LHCN-M2 (cell line): ENCODE measurements at regions not wholly inside any gene's neighbourhood (a gene's known extent, or its start where the extent isn't known, plus 50 kb on each side); places are given as distances from the start of the nearest gene placed in this dataset.

ENCODE experiments used
- DNase-seq: peaks from one replicate; pipeline ENCODE4 v3.0.0-alpha.2; 2012; ENCODE audit warnings: low read depth

DNA sequence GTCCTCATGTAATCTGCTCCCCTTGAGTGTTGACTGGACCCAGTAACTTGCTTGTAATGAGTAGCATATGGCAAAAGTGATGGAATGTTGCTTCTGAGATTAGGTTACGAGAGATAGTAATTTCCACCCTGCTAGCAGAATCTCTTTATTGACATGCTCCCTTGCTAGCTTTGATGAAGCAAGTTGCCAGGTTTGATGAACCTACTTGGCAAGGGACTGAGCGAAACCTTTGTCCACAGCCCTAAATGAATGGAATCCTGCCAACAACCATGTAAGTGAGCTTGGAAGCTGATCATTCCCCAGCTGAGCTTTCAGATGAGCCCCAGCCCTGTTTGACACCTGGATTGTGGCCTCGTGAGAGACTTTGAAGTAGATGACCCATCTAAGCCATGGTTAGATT lies 120.8 kb upstream of the PLXNC1 start:
- no peak for DNase-seq

DNA sequence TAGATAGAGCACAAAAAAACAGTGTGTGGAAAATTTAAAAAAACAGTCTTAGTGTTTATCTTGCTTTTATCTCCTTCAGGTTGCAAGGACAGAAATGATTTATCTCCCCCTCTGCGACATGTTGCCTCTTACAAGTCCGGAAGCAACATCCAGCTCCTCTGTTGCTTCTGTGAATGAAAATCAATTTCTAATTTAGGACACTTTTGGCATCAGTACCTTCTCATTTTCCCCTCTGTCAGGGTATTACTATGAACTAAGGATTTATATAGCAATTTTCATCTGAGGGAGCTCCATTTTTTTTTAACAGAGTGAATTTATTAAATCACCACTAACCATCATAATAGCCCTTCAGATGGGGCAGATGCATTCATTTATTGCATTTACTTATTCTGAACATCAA lies 116.6 kb upstream of the PLXNC1 start:
- no peak for DNase-seq

DNA sequence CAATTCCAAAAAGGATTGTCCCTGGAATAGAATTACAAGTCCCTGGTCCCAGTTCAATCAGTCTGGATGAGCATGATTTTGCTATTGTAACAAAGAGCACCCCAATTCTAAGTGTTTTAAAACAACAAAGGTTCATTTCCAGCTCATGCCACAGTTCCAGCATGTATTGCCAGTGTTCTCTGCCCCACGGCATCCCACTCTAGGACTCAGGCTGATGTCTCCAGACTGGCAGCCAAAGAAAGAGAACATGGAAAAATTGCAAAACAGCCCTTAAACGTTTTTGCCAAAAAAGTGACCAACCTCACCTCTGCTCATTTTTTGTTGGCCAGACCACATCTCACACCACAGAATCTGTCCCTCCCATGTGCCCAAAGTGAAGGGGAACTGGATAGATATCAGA lies 116.0 kb upstream of the PLXNC1 start:
- DNase-seq, result no peak

DNA sequence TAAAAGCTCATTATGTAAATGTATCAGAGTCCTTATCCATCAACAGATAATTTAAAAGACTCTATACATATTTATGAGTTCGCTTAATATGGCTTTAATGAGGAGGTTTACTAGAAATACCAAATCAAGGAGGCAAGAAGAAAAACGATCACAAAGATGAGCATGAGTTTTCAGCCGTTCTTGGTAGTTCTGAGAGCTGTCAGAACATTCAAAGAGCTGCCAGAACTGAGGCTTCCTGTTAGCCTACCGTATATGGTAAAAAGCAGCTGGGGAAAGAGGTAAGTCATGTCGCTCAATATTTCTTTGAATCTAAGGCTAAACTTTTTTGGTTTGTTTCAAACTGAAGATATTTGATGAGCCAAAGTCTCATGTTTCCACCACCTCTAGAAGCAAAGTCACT lies 115.3 kb upstream of the PLXNC1 start:
- no peak for DNase-seq

DNA sequence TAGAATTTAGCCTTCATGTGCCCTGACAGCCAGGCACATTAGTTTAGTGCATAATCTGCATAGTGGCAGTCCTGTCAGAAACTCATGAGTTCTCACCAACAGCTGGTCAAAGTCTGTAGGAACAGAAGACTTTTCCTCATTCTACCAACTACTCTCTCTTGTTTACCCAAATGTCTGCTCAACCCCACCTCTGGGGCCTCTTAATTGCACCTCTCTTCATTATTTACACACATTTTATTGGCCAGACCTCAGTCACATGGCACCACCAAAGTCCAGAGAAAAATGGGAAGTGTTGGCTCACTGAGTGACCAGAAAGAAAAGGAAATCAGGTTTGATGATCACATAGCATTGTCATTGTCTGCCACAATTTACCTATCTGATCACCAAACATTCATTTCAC lies 114.6 kb upstream of the PLXNC1 start:
- DNase-seq, result no peak

DNA sequence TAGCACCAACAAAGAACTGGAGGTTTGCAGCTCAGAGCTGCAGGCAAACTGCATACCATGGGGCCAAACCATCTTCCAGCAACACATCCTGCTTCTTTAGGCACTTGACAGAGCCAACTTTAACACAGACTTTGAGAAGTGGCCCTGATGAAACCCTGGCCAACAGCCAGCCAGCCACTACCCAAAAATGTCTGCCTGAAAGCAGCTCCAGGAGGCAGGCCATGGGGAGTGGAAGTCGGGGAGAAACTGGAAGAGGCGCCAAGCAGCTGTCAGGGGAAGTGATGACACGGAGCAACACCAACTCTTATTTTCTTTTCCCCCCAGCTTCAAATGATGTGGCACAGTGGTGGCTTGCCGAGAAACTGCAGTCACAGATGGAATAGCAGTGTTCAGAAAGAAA lies 110.9 kb upstream of the PLXNC1 start:
- DNase-seq, result no peak

DNA sequence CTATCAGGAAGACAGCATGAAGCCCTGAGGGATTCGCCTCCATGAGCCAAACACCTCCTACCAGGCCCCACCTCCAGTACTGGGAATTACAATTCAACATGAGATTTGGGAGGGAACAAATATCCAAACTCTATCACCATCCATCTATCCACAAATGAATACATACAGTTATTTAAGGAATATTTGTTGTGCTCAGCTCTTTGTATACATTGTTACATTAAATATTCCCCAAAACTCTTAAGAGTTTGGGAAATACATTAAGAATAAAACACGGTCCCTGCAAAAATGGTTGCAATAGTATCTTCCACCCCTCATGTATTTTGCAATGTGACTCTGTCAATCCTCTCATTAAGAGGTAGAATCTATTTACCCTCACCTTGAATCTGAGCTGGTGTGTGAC lies 109.8 kb upstream of the PLXNC1 start:
- no peak for DNase-seq

DNA sequence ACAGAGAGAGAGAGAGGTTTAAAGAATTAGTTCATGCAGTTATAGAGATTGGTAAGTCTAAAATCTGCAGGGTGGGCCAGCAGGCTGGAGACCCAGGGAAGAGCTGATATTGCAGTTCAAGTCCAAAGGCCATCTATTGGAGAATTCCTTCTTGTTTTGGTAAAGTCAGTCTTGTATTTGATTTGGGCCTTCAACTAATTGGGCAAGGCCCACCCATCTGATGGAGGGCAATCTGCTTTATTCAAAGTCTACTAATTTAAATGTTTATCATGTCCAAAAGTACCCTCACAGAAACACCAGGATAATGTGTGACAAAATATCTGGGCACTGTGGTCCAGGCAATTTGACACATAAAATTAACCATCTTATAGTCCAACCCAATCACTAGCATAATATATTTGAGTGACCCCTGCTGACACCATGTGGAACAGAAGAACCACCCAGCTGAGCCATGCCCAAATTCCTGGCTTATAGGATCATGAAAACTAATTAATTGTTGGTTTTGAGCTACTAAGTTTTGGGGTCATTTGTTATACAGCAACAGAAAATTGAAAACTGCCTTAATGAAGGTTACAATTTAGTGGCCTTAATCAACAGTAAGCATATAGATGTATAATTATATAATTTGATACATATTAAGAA lies 109.1 kb upstream of the PLXNC1 start:
- DNase-seq, result no peak

DNA sequence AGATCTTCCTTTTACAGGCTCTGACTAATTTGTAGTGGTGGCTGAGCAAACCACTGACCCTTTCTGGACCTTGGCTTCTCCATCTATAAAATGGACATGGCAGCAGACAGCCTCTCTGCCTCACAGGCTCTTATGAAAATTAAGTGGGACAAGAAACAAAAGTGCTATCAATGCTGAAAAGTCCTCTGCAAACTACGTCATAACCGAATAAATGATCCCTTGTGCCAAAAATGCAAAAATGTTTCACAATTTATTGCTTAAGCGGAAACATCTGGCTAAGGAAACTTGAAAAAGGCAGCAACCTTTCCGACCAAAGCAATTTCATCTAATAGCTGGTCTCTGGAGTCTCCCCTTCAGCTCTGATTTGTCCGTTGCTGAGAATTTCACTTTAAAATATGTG lies 108.5 kb upstream of the PLXNC1 start:
- no peak for DNase-seq

DNA sequence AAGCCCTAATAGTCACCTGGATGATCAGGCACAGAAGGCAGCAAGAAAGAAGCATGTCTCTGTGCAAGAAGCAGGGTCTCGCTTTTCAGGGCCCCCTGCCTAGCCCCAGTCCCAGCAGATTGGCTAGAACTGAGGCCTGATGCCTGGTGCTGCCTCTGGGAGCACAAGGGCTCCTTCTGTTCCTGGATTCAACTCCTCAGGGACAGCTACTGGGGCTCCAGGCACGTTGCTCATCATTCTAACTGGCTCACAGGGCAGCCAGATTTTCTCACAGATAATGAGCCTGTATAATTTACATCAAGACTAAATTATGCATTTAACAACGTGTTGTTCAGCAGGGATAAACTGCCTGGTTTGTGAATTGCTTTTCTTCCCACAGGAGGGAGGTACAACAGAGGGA lies 106.5 kb upstream of the PLXNC1 start:
- no peak for DNase-seq

DNA sequence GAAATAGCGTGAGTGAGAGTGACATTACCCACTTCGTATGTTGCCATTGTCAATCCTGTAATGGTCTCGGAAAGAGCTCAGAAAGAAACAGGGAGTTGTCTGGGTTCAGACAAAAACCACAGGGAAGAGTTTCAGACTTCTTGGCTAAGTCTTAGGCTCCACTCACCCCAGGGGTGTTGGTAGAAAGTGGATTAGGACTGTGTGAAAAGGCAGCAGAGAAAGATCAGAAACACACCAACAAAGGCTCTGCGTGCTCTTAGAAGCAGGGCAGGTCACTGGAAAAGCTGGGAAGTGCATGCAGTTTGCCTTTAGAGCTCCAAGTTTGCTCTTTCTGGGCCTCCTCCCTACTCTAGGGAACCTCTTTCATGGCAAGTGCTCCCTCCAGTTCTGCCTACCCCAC lies 106.1 kb upstream of the PLXNC1 start:
- no peak for DNase-seq

DNA sequence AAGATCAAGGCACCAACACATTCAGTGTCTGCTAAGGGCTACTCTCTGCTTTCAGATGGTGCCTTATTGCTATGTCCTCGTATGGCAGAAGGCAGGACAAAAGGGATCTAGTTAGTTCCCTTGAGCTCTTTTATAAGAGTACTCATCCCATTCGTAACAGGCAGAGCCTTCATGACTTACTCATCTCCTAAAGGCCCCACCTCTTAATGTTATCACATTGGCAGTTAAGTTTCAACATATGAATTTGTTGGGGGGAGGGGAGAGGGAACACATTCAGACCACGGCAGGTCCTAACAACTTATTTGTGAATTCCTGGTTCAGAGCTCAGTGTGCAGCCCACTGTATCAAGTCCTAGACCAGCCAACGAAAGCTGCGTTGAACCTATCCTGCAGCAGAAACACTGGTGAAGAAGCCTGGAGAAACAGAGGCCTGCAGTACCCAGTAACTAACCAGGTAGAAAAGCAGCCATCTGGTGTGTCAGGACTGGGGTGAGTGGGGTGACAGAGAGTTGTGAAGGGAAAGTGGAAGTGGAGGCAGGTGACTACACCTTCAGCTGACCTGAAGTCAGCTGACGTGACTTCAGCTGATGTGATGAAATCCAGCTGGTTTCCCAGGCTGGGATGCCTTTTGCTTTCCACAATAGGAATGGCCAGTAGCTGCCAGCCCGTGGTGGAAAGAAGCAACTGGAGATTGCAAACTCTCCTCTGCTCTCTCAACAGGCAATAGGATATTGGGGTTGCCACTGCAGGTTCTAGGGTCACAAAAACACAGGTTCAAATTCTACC lies 101.6 kb upstream of the PLXNC1 start:
- no peak for DNase-seq

DNA sequence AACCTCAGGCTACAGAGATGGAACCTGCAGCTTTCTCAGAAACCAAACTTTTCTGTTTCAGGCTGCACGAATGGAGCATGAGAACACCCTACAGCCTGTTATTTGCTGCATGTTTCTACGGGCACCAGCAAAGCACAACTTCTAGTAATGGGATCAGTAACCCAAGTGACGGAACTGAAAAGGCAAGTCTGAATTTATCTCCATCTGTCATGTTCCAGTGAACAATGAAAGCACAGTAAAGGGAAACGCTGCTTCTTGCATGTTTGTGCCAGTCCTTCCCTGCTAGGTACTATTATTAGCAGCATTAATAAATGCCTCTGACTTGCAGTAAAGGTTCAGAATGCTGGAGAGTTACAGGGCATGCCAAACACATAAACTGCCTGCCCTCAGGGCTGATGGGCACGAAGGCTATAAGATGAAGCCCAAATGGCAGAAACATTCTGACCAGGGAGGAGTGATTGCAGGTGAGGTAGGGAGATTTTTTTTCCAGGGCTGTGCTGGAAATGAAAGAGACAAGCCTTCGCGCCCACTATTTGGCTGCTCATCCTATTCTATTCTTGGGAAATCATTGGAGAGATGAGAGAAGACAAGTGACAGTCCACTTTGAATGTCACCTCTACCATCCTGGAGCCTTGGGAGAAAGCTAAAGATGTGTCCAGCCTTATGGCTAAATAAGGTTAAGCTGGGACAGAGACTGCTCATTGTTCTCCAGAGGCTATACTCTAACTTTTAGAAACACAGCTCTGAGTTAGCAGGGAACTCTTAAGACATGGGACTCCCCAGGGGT lies 100.4 kb upstream of the PLXNC1 start:
- DNase-seq, result no peak

DNA sequence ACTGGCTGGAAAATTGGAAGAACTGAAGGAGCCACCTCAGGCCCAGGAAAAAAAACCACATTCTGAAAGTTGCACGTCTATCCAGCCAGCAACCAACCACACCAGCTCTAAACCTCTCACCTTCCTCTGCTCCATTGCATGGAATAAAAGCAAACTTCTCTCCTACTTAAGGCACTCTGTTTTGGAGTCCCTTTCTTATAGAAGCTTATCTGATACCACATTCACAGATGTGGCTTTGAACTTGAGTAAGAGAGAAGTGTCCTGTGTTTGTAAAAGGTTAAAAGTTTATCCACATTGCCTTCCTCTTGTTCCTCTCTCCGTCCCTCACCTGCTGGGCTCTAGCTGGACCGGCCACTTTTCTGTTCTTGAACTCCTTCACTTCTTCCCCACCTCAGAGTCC lies 99.6 kb upstream of the PLXNC1 start:
- DNase-seq, result no peak

DNA sequence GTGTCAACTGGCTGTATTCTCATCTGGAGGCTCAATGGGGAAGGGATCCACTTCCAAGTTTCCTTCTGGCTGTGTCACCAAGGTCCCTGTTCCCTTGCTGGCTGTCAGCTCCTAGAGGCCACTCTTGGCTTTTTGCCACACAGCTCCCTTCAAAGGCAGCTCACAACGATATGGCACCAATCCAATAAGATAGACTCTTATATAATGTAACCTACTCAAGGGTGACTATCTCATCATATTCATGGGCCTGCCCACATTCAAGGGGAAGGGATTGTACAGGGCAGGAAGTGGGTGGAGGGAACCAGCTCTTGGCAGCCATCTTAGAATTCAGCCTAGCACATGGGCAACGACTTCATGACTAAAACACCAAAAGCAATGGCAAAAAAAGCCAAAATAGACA lies 98.7 kb upstream of the PLXNC1 start:
- DNase-seq, result no peak

DNA sequence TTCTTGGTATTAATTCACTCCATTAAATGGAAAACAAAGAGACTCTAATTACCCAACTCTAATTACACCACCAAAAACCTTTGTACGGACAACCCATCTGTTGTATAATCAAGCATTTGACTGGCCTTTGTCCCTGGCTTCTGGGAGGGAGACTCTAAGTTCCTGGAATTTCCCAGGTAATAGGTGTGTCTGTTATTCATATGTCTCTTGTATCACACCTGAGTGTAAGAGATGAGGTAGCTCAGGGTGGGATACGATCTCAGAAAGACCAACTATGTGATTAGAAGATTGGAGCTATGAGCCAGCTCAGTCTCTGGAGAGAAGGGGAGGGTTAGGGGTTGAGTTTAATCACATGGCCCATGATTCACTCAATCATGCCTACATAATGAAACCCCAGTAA lies 94.7 kb upstream of the PLXNC1 start:
- no peak for DNase-seq

DNA sequence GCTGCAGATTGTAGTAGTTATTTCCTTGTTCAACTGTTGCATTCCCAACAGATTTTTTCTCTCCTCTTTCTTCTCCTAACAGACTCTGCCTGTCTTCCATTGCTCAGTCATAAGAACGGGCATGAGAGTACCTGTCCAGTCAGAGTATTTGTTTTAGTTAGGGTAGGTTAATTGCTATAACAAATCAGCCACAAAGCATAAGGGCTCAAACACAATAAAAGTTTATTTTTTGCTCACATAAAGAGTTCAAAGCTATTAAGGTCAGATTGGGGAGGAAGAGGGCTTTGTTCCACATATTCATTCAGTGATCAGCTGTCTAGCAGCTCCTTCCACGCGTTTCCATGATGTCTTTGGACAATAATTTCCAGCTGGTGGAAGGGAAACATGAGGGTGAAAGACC lies 92.8 kb upstream of the PLXNC1 start:
- DNase-seq, result no peak

DNA sequence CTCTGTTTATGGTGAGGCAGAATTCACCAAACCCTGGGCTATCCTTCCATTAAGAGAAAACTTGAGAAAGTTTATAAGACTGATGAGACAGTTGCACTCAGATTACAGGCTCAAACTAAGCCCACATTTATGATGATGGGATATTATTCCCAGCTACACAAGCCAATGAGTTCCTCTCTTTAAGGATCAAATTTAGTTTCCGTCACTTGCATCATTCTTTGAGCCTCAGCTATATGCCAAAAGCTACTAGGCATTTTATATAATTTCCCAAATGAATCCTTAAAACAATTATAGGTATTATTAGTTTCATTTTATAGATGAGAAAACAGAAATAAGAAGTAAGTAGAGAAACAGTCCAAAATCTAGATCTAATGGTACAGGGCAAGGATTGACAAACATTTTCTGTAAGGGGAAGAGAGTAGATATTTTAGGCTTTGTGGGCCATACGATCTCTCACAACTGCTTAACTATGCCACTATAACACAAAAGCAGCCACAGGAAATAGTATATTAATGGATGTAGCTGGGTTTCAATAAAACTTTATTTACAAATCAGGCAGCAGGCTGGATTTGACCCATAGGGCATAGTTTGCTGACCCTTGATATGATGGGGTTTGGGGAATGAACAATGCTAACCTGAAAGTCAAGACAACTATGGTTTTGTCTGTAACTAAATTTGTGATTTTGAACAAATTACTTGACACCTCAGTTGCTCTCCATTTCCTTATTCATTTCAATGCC lies 91.8 kb upstream of the PLXNC1 start:
- no peak for DNase-seq

DNA sequence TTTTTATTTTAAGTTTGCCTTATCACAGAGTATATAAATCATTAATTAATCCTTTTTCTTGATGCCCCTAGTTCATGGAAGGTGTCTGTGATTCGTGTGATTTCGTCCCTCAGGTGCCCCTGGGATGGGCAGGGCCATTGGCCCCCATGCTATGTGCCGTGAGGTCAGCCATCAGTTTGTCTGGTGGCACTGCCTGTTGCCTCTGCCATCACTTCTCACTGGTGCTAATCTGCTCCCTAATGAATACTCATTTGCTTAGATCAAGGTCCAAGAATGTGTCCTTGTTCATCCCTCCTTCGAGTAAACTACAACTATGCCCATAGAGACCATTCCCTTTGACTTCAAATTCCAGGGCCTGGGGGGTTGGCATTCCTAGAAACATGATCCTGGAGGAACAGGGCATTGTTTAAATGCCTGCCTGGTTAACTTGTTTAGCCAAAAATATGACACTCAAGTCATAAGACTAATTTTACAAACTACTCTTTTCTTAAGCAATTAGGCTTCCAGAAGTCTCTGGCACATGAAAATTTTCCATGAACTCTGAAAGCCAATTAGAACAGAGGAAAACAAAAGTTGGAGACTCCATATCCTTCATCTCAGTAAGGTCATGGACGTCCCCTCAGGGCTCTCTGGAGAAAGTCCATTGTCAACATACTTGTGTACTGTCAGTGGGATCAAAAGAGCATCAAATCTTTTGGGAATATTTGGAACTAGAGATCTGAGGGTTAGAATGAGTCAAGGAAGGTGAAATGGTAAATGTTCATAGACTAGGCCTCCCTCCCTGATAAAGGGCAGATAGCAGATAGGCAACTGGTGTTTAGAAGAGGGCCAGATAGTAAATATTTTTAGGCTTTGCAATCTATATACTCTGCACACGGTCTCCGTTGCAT lies 90.9 kb upstream of the PLXNC1 start:
- no peak for DNase-seq

DNA sequence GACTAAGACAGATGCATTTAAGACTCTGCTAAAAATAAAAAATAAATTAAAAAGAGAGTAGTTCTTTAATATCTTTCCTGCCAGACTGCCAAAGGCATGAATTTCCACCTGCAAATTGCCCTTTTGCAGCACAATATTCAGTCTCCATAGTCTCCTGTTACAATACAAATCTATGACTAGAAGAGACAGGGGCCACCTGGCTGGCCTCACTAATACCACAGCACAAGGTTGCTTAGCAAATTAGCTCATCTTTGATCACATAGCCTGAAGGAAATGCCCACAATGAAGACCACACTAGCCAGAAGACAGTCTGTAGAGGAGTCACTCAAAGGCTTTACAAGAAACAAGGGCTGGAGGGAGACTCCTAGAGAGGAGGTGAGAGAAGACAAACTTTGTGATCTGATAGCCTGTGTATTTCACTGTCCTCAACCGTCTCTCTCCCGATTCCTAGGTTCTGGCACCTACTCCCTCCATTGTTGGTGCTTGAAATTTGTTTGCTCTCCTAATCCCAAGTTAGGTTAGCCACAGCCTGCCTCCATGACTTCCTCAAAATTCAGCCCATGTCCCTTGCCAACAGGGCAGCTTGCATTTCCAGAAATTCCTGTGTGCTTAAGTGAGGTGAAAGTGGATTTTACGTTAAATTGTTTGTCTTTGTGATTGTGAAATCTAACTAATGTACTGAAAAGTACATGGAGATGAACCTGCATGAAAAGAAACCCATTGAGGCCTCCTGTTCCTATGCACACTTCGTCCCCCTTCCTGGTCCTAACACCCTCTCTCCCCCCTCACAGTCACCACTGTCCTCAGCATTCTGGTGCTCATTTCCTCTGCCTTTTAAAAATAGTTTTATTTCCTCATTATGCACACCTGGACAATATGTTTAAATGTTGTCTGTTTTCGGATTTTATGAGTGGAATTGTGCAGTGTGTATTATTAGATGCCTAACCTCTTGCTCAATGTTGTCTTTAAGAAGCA lies 88.7 kb upstream of the PLXNC1 start:
- no peak for DNase-seq
